ENCODE measurements at regions not wholly inside any gene's neighbourhood (a gene's known extent, or its start where the extent isn't known, plus 50 kb on each side); places are given as distances from the start of the nearest gene placed in this dataset.

DNA sequence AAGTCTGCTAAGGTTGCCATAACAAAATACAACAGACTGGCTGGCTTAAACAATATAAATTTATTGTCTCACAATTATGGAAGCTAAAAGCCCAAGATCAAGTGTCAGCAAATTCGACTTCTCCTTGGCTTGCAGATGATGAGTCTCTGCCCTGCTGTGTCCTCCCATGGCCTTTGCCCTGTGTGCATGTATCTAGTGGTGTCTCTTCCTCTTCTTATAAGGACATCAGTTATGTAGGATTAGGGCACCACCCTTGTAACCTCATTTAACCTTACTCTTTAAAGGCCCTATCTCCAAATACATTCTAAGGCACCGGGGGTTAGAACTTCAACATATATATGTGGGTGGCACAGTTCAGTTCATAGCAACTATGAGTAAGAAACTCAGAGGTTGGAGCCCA, 157.9 kb upstream of the RASA1 start:
- Mint-ChIP-seq H3K27me3 (no peaks in the 10 kb centered on the region), H3K4me1 (ENCODE audit: low read depth) (peaks cover 4% of the 10 kb centered on the region), H3K27ac (no peak overlapping the region), H3K36me3 (ENCODE audit: low read depth) (no peaks in the 10 kb centered on the region), H3K9me3 (no peaks in the 10 kb centered on the region), H3K4me3 (no peak overlapping the region)
- intact Hi-C loops (cut with micrococcal nuclease) = no loop called here

DNA sequence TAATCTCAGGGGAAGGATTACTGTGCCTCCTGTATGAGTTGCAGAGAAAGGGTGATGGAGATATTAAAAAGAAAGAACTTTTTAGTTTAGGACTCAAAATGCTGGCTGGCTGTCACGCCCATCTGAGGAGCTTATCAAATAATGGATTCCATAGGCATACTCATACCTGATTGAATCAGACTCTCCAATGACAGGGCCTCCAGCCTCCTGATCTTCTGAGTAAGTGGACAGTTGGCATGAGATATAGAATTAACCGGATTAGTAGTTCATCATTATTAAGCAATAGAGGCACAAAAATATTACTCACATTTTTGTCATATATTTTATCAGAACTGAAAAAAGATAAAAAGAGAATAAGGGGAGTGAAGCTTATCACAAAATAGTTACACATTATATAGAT, 157.0 kb upstream of the RASA1 start:
- Mint-ChIP-seq H3K4me1 (ENCODE audit: low read depth) (peaks cover 4% of the 10 kb centered on the region), H3K36me3 (ENCODE audit: low read depth) (no peaks in the 10 kb centered on the region), H3K9me3 (no peaks in the 10 kb centered on the region), H3K27me3 (no peaks in the 10 kb centered on the region), H3K4me3 (no peak overlapping the region), H3K27ac (no peak overlapping the region)
- intact Hi-C loops (cut with micrococcal nuclease) = no loop called here

DNA sequence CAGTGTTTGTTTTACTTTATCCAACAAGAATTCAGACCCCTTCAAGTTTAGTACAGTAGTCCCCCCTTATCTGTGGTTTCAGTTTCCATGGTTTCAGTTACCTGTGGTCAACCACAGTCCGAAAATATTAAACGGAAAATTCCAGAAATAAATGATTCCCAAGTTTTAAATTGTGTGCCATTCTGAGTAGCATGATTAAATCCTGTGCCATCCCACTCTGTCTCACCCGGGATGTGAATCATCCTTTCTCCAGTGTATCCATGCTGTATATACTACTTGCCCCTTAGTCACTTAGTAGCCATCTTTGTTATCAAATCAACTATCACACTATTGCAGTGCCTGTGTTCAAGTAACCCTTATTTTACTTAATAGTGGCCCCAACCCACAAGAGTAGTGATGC, 153.8 kb upstream of the RASA1 start:
- intact Hi-C loops (cut with micrococcal nuclease) = no loop called here

DNA sequence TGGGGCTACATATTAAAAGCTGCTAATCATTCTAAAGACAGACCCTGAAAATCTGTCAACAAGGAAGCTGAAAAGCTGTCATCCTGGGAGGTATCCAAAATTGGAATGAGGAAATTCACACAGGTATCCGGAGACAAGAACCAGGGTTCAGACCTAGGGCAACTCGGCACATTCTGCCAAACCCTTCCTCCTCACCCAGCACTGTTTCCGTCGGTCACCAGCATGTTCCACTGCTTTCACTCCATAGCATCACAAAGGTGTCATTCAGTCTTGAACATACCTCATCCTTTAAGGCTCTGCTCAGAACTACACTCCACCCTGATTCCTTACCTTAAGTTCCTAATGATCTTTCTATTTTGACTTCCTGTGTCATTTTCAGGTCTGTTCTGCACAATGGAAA, 153.1 kb upstream of the RASA1 start:
- Mint-ChIP-seq H3K27ac (no peak overlapping the region), H3K27me3 (no peaks in the 10 kb centered on the region)

More for the DNA sequence above, 153.8 kb upstream of the RASA1 start:
- Mint-ChIP-seq H3K27ac (no peak overlapping the region), H3K36me3 (ENCODE audit: low read depth) (no peaks in the 10 kb centered on the region), H3K27me3 (no peaks in the 10 kb centered on the region), H3K9me3 (no peaks in the 10 kb centered on the region), H3K4me1 (ENCODE audit: low read depth) (peaks cover 18% of the 10 kb centered on the region), H3K4me3 (no peak overlapping the region)

DNA sequence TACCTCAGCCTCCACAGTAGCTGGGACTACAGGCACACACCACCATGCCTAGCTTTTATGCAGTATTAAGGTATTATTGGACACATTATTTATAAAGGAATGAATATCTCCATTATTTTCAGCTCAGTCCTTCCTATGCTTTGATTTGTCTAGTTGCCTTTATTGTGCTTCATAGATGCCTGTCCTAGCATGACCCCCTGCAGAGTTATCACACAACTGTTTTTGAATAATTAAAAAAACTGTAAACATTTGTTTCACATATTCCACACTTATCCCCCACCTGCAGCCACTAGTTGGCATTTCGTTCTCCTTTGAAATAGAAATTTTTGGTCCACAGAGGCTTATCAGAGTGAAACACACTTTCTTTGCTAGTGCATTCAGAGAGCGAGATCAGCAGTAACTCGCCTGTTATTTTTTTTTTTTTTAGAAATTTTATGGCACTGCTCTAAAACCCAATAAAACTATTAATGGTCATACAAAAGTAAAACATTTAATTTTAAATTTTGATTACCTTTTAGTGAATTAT, 151.8 kb upstream of the RASA1 start:
- H3K4me3 Mint-ChIP-seq = no peak overlapping the region
- intact Hi-C loops (cut with micrococcal nuclease) = no loop called here
- no peaks in the 10 kb centered on the region for H3K36me3 Mint-ChIP-seq (ENCODE audit: low read depth)
- H3K27me3 Mint-ChIP-seq = no peaks in the 10 kb centered on the region
- no peaks in the 10 kb centered on the region for H3K9me3 Mint-ChIP-seq
- peaks cover 33% of the 10 kb centered on the region for H3K4me1 Mint-ChIP-seq (ENCODE audit: low read depth)
- no peak overlapping the region for H3K27ac Mint-ChIP-seq

More for the DNA sequence above, 153.1 kb upstream of the RASA1 start:
- Mint-ChIP-seq H3K9me3 (no peaks in the 10 kb centered on the region), H3K36me3 (ENCODE audit: low read depth) (no peaks in the 10 kb centered on the region), H3K4me1 (ENCODE audit: low read depth) (peaks cover 25% of the 10 kb centered on the region), H3K4me3 (no peak overlapping the region)
- intact Hi-C loops (cut with micrococcal nuclease) = no loop called here

DNA sequence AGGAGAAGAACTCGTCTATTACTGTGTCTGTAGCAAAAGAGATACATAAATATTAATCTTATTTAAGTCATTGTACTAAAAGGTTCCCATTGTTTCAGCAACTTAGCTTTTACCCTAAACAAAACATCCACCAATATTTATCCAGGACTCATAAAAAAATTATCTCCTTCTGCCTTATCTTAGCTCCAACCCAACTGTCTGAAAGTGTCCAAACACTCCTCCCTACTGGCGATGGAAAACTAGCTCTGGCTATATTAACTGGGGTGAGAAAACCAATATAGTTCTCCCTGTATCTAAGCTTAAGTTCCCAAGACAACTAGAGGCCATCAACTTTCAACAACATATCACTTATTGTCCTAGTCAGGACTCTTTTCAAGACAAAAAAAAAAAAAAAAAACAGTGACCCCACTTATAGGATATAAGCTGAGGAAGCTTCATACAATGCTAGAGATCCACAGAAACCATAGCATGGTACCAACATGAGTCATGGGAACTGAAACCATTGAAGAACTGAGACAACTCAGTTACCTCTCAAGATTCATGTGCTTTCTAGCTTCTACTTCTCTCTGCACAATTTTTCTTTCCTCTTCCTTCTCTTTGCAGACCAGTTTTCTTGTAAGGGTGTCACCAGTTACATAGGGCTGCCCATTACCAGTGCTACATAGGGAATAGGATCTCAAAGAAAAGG, 150.7 kb upstream of the RASA1 start:
- no peak overlapping the region for H3K4me3 Mint-ChIP-seq
- H3K36me3 Mint-ChIP-seq (ENCODE audit: low read depth) = no peaks in the 10 kb centered on the region
- peaks cover 38% of the 10 kb centered on the region for H3K4me1 Mint-ChIP-seq (ENCODE audit: low read depth)
- no peaks in the 10 kb centered on the region for H3K27me3 Mint-ChIP-seq
- intact Hi-C loops (cut with micrococcal nuclease) = no loop called here
- no peak overlapping the region for H3K27ac Mint-ChIP-seq
- H3K9me3 Mint-ChIP-seq = no peaks in the 10 kb centered on the region

DNA sequence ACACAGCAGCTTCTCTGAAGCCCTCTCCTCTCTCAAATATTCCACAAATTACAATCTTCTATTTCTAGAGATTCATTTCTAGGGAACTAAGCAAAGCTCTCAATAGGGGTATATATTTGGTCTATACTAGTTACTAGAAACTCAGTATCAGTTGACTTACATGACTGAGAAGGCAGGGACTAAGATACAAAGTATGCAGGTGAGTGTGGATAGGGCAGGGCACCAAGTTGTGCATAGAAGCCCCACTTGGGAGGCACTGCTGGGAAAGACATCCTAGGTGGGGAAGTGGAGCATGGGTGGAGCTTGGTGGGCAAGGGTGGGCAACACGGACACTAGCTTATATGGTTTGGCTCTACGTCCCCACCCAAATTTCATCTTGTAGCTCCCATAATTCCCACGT, 148.1 kb upstream of the RASA1 start:
- Mint-ChIP-seq H3K36me3 (ENCODE audit: low read depth) (no peaks in the 10 kb centered on the region), H3K4me3 (no peak overlapping the region), H3K9me3 (no peaks in the 10 kb centered on the region), H3K27me3 (no peaks in the 10 kb centered on the region), H3K27ac (no peak overlapping the region), H3K4me1 (ENCODE audit: low read depth) (peaks cover 42% of the 10 kb centered on the region)
- intact Hi-C loops (cut with micrococcal nuclease) = no loop called here

DNA sequence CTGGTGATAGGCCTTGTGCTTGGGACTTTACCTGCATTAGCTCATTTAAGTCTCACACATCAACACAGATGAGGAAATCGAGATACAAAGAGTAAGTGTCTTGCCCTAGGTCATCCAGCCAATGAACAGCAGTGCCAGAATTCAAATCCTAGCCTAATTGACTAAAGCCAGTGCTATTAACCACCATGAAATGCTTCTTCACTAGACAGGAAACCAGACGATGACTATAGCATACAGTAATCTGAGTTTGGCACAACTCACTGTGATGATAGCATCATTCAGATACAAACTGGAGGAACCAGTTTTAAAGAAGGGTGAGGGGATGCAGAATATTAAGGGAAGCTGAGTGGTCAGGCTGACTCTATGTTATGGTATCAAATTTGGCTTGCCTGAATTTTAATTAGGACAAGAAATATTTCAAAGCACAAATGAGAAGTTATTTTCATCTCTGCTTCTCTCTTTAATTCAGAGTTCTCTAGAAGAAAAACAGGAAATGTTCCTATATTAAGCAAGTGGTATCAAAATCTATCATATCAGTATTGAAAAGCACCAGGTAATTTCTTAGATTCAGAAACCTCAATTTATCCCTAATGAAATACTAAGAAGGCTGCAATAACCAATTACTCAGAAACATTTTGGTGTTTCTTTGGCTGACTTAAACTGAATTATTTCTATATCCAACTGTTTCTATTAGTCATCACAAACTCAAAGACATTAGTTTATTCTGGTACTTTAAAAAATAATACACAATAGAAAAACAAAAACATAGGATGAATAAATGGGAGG, 147.0 kb upstream of the RASA1 start:
- Mint-ChIP-seq H3K36me3 (ENCODE audit: low read depth) (no peaks in the 10 kb centered on the region), H3K4me3 (no peak overlapping the region), H3K27ac (no peak overlapping the region), H3K27me3 (no peaks in the 10 kb centered on the region), H3K4me1 (ENCODE audit: low read depth) (peaks cover 42% of the 10 kb centered on the region), H3K9me3 (no peaks in the 10 kb centered on the region)
- intact Hi-C loops (cut with micrococcal nuclease) = no loop called here

DNA sequence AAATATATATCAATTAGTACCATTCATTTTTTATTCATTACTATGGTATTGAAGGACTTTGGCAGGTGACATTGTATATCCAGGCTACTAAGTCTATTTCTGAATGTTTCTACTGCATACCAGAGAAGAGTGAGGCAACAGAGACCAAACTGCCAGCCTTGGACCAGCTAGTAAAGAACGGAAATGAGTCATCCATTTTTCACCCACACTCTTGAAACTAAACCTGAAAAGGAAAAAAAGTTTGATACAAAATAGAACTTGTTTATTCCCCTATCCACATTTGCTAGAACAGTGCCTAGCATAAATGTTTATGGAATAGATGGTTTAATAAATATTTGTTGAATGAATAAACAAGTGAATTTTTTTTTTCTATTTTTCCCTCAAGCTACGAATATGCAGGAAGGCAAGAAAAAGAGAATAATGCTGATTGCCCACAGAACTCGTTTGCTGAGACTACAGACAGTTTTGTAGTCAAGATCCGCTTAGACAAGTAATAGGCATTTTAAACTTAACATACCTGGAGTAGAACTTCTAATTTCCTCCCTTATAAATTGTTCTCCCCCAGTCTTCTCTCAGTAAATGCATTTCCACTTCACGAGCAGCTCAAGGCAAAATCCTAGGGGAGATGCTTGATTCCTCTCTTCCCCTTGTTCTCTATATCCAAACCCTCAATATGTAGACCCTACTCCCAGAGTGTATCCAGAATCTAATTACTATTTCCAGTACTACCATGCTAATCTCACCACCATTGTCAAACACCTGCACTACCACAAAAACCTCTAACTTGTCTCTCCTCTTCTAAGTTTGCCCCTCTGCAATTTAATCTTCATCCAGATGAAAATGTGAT, 146.2 kb upstream of the RASA1 start:
- no peak overlapping the region for H3K4me3 Mint-ChIP-seq
- peaks cover 42% of the 10 kb centered on the region for H3K4me1 Mint-ChIP-seq (ENCODE audit: low read depth)
- no peaks in the 10 kb centered on the region for H3K36me3 Mint-ChIP-seq (ENCODE audit: low read depth)
- intact Hi-C loops (cut with micrococcal nuclease) = no loop called here
- no peaks in the 10 kb centered on the region for H3K9me3 Mint-ChIP-seq
- no peak overlapping the region for H3K27ac Mint-ChIP-seq
- no peaks in the 10 kb centered on the region for H3K27me3 Mint-ChIP-seq

DNA sequence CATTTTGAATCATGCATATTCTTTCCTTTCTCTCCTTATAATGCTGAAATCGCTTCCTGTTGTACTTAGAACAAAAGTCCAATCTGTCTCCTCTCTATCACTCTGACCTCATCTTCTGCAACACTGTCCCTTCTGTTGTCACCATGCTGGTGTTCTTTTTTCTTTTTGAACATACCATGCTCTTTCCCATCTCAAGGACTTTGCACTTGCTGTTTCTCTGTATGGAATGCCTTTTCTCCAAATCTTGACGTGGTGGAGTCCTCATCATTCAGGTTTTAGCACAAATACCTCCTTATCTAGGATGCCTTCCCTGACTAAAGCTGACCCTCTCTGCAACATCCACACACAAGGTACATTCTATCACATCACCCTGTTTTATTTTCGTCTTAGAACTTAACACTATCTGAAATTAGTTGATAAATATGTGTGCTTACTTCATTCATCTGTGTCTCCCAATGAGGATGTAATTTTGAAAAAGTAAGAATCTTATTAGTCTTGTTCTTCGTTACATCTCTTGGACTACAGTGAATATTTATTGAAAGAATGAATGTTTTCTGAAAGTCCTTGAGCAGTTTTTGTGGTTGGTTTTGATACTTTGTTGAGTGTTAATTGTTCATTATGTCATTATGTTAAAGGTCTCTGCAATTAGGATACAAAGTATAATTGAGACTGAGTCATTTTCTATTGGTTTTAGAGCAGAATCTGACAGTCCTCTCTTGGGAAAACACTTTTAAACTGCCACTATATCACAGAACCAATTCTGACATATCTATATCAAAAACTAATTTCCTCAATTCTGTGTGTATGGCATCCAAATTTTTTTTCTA, 145.3 kb upstream of the RASA1 start:
- no peaks in the 10 kb centered on the region for H3K9me3 Mint-ChIP-seq
- H3K4me3 Mint-ChIP-seq = no peak overlapping the region
- intact Hi-C loops (cut with micrococcal nuclease) = no loop called here
- H3K27ac Mint-ChIP-seq = no peak overlapping the region
- H3K27me3 Mint-ChIP-seq = no peaks in the 10 kb centered on the region
- H3K4me1 Mint-ChIP-seq (ENCODE audit: low read depth) = peaks cover 34% of the 10 kb centered on the region
- H3K36me3 Mint-ChIP-seq (ENCODE audit: low read depth) = no peaks in the 10 kb centered on the region

DNA sequence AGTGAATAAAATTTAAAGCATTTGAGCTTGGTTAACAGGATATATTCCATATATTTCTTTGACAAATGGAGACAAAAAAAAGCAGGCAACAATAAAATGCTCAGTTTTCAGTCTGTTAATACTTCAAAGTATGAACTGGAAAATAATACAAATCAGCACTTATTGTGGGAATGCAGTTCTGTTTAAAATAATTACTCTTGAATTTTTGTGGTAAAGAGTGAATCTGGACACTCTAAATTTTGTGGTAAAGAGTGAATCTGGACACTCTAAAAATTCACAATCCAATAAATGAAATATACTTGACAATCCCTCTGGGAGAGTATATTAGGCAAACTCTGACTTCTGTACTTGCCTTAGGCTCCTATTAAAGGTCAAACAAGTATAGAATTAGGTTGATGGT, 141.9 kb upstream of the RASA1 start:
- no peaks in the 10 kb centered on the region for H3K9me3 Mint-ChIP-seq
- intact Hi-C loops (cut with micrococcal nuclease) = no loop called here
- H3K36me3 Mint-ChIP-seq (ENCODE audit: low read depth) = no peaks in the 10 kb centered on the region
- H3K27me3 Mint-ChIP-seq = no peaks in the 10 kb centered on the region
- H3K27ac Mint-ChIP-seq = no peak overlapping the region
- no peak overlapping the region for H3K4me3 Mint-ChIP-seq
- H3K4me1 Mint-ChIP-seq (ENCODE audit: low read depth) = peaks cover 10% of the 10 kb centered on the region

DNA sequence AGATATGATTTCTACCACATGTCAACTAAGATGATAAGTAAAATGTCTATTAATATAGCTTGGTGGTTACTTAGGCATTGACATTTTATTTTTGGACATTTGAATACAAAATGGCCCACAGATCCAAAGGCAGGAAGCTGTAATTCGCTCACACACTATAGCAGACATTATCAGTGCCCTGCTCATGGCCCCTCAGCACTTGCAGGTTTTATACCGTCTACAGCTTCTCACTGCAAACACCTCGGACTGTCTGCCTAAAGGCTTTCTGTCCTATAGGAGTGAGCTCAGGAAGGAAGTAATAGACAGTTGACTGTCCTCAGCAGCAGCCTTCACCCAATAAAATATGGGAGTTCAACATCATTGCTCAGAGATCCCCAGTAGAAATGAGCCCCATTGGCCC, 140.8 kb upstream of the RASA1 start:
- H3K27me3 Mint-ChIP-seq = no peaks in the 10 kb centered on the region
- H3K27ac Mint-ChIP-seq = no peak overlapping the region
- H3K36me3 Mint-ChIP-seq (ENCODE audit: low read depth) = no peaks in the 10 kb centered on the region
- peaks cover 6% of the 10 kb centered on the region for H3K4me1 Mint-ChIP-seq (ENCODE audit: low read depth)
- H3K9me3 Mint-ChIP-seq = no peaks in the 10 kb centered on the region
- intact Hi-C loops (cut with micrococcal nuclease) = no loop called here
- no peak overlapping the region for H3K4me3 Mint-ChIP-seq

DNA sequence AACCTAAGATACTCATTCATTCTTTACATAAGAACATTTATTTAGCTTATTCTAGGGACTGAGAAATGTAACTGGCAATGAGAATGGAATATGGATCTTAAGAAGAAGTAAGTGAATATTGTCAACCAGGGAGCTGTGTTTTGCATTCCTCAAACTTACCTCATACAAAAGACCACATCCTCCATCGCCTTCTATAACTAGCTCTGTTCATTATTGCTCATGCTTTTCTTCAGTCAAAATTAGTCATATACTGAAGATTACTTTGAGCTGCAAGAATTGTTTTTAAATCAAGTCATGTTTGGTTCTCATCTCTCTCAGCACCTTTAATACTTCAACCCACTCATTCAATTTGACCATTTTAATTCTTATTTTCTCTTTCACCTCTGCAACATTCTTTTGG, 140.3 kb upstream of the RASA1 start:
- H3K4me3 Mint-ChIP-seq = no peak overlapping the region
- H3K4me1 Mint-ChIP-seq (ENCODE audit: low read depth) = peaks cover under 1% of the 10 kb centered on the region
- H3K36me3 Mint-ChIP-seq (ENCODE audit: low read depth) = no peaks in the 10 kb centered on the region
- H3K27me3 Mint-ChIP-seq = no peaks in the 10 kb centered on the region
- H3K27ac Mint-ChIP-seq = no peak overlapping the region
- intact Hi-C loops (cut with micrococcal nuclease) = no loop called here
- H3K9me3 Mint-ChIP-seq = no peaks in the 10 kb centered on the region

Measured in dendritic cell treated with granulocyte-macrophage colony-stimulating factor and Interleukin-4, amounts not matched to agents 40 ng/mL and 50 ng/mL, for 4 days (primary cell).